Activated CD8-positive, alpha-beta T cell treated with anti-CD3 and anti-CD28 coated beads for 36 hours (primary cell): ENCODE measurements at regions not wholly inside any gene's neighbourhood (a gene's known extent, or its start where the extent isn't known, plus 50 kb on each side); places are given as distances from the start of the nearest gene placed in this dataset.

ENCODE experiments used
- ATAC-seq: fragments of 200-7000 bp; cut with Tn5 transposase; one replicate; pipeline ENCODE4 v1.10.0; 2021; ENCODE audit warnings: mild to moderate bottlenecking, moderate library complexity
- CTCF ChIA-PET: fragments of 350-600 bp; sonication (Branson Sonifier 250); formaldehyde crosslinking; loops from one replicate; lab custom pipeline; 2021; ENCODE audit warnings: antibody characterized with exemption; lab: Charles Lee
- POLR2A ChIA-PET: fragments of 350-600 bp; sonication (Branson Sonifier 250); formaldehyde crosslinking; loops from one replicate; lab custom pipeline; 2021; ENCODE audit warnings: antibody characterized with exemption; lab: Charles Lee
- DNase-seq: peaks from one replicate; pipeline ENCODE4 v3.0.0-alpha.2; 2020
- H3K27ac Mint-ChIP-seq: one replicate; pipeline ENCODE4 v1.8.0; 2021; ENCODE audit warnings: mild to moderate bottlenecking, mixed read lengths
- H3K27me3 Mint-ChIP-seq: one replicate; pipeline ENCODE4 v1.8.0; 2021; ENCODE audit warnings: mixed read lengths
- H3K36me3 Mint-ChIP-seq: one replicate; pipeline ENCODE4 v1.8.0; 2021; ENCODE audit warnings: low read depth, mixed read lengths
- H3K4me1 Mint-ChIP-seq: one replicate; pipeline ENCODE4 v1.8.0; 2021; ENCODE audit warnings: low read depth, mixed read lengths
- H3K4me3 Mint-ChIP-seq: one replicate; pipeline ENCODE4 v1.8.0; 2021; ENCODE audit warnings: mild to moderate bottlenecking, moderate library complexity, mixed read lengths
- H3K9me3 Mint-ChIP-seq: one replicate; pipeline ENCODE4 v1.8.0; 2021; ENCODE audit warnings: mixed read lengths
- CTCF ChIP-seq: fragments of 200-600 bp; IDR thresholded peaks from one replicate; pipeline ENCODE4 v1.8.0; 2022; ENCODE audit warnings: antibody characterized with exemption, mild to moderate bottlenecking
- intact Hi-C: fragments of 100-400 bp; cut with micrococcal nuclease; formaldehyde crosslinking; loops from one replicate; pipeline ENCODE4 v1.10.0; 2022

- intact Hi-C loops, result no loop called here
- no peak for TF ChIP-seq CTCF
- Mint-ChIP-seq H3K36me3 (no peaks in the 10 kb centered on the region), H3K27me3 (peaks cover 2% of the 10 kb centered on the region), H3K4me1 (no peaks in the 10 kb centered on the region), H3K4me3 (no peak overlapping the region), H3K27ac (no peak overlapping the region), H3K9me3 (no peaks in the 10 kb centered on the region)
- ATAC-seq, result no peak
- ChIA-PET CTCF (no interaction called here), POLR2A (no interaction called here)
- no peak for DNase-seq
Measured at GRCh38 chr1:29629814-29630516, 393.6 kb downstream of the PTPRU start.

- POLR2A ChIA-PET, result no interaction called here
- CTCF ChIA-PET, result no interaction called here
- TF ChIP-seq CTCF, result no peak
- intact Hi-C loops, result no loop called here
- peaks cover 2% of the 10 kb centered on the region for H3K27me3 Mint-ChIP-seq
- ATAC-seq, result no peak
- DNase-seq, result no peak
- no peak overlapping the region for H3K4me3 Mint-ChIP-seq
- H3K36me3 Mint-ChIP-seq, result no peaks in the 10 kb centered on the region
- no peaks in the 10 kb centered on the region for H3K9me3 Mint-ChIP-seq
- no peaks in the 10 kb centered on the region for H3K4me1 Mint-ChIP-seq
- no peak overlapping the region for H3K27ac Mint-ChIP-seq
Measured at GRCh38 chr1:29629401-29629800, 393.1 kb downstream of the PTPRU start.

- Mint-ChIP-seq H3K27me3 (peaks cover 2% of the 10 kb centered on the region), H3K36me3 (no peaks in the 10 kb centered on the region), H3K4me3 (no peak overlapping the region), H3K9me3 (no peaks in the 10 kb centered on the region), H3K27ac (no peak overlapping the region), H3K4me1 (no peaks in the 10 kb centered on the region)
- intact Hi-C loops, result no loop called here
- DNase-seq (no peak), ATAC-seq (no peak)
- TF ChIP-seq CTCF, result no peak
- ChIA-PET CTCF (no interaction called here), POLR2A (no interaction called here)
Measured at GRCh38 chr1:29628190-29628589, 391.9 kb downstream of the PTPRU start.

GRCh38 chr1:29626726-29627125, 390.4 kb downstream of the PTPRU start:
- peaks cover 2% of the 10 kb centered on the region for H3K27me3 Mint-ChIP-seq
- ChIA-PET POLR2A (no interaction called here), CTCF (no interaction called here)
- H3K4me3 Mint-ChIP-seq, result no peak overlapping the region
- no peaks in the 10 kb centered on the region for H3K9me3 Mint-ChIP-seq
- TF ChIP-seq CTCF, result no peak
- no peak overlapping the region for H3K27ac Mint-ChIP-seq
- DNase-seq (no peak), ATAC-seq (no peak)
- H3K36me3 Mint-ChIP-seq, result no peaks in the 10 kb centered on the region
- H3K4me1 Mint-ChIP-seq, result no peaks in the 10 kb centered on the region
- intact Hi-C loops, result no loop called here

GRCh38 chr1:29626066-29626465, 389.7 kb downstream of the PTPRU start:
- Mint-ChIP-seq H3K36me3 (no peaks in the 10 kb centered on the region), H3K27me3 (peaks cover 4% of the 10 kb centered on the region), H3K9me3 (no peaks in the 10 kb centered on the region), H3K27ac (no peak overlapping the region), H3K4me3 (no peak overlapping the region), H3K4me1 (no peaks in the 10 kb centered on the region)
- TF ChIP-seq CTCF, result no peak
- ChIA-PET CTCF (no interaction called here), POLR2A (no interaction called here)
- DNase-seq (no peak), ATAC-seq (no peak)
- intact Hi-C loops, result no loop called here
